ENCODE measurements at regions not wholly inside any gene's neighbourhood (a gene's known extent, or its start where the extent isn't known, plus 50 kb on each side); places are given as distances from the start of the nearest gene placed in this dataset.
A peak's percentile ranks its signal among the peaks of the same experiment; 100 is the strongest.

DNA sequence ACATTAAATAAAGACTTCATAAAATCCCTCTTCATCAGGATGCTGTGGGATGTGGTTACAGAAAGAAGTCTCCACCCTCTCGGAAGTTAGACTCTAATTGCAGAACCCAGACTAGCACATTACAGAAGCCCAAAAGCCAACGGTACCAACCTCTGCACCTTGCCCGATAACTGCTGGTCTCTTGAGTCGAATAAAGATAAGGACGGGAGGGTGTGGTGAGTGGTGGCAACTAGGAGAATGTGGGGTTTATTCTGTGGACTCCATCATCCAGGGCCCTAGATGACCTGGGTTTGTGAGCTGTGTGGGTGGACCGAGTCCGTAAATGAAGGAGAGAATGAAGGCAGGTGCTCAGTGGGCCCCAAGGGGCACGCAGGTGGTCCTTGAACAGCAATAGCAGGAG, 462.8 kb upstream of the ID2 start:
- no peak for ATAC-seq
- no peak for DNase-seq (ENCODE audit: low spot score)
- intact Hi-C loops (cut with DNase I) = no loop called here

DNA sequence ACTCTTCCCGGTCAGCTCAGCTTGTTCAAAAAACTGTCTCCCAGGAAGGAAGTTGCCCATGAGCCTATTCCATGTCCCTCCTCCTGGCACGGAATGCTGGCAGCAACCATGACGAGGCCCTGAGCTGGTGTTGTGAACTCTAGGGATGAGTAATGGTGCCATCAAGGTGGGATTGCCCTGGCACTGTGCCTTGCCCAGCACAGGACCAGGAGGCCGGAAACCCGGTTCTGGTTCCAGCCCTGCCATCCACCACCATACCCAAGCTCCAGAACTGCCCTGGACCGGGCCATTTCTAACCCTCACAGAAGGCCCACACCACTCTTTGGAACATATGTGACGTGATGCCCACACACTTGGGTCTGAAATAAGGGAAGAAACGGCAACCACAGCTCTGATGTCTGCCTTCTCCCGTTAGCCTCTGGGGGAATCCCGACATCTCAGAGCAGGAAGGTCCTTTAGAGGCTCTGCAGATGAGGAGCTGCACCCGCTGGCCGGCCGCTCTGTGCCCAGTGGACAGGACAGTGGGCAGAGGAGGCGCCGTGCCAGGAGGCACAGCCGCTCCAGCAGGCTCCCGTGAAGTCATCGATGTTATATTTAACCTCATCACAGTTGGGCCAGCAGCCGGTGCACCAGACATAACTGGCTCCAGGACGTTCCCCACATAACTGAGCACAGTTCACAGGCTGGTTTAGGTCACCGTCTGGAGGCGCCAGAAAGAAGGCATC, 462.1 kb upstream of the ID2 start:
- ATAC-seq (no peak), DNase-seq (ENCODE audit: low spot score) (no peak)
- intact Hi-C loops (cut with DNase I) = no loop called here

DNA sequence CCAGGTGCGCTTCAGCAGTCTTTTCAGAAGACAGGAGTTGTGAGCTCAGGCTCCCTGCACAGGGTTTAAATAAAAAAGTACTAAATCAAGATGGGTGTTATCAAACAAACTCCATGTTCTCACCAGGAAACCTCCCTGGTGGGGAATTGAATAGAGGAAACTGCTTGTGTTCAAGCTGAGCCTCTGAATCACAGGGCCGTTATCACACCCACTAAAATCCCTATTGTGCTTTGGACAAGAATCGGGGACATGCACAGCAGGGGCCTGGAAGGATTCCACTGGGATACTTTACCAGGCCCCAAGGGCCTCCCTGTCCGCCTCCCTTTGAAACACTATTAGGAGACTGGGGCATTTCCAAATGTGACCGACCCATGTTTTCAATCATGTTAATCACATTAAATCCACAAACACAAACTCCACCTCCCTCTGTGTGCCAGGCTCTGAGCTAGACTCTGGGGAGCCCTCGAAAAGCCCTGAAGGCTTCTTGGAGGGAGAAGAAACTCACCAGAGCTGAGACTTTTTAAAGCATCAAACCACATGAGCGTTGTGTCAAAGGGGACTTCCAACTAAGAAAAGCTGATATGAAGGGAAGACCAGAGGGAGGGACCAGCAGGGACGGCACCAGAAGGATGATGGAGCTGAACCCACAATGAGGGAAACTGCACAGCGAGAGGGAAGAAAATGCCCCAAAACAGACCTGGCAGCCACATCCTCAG, 458.7 kb upstream of the ID2 start:
- intact Hi-C loops (cut with DNase I) = no loop called here
- ATAC-seq (no peak), DNase-seq (ENCODE audit: low spot score) (no peak)

- intact Hi-C loops (cut with DNase I) = no loop called here
- ATAC-seq = no peak
These were observed 458.0 kb upstream of the ID2 start for GRCh38 chr2:8223695-8224346.

DNA sequence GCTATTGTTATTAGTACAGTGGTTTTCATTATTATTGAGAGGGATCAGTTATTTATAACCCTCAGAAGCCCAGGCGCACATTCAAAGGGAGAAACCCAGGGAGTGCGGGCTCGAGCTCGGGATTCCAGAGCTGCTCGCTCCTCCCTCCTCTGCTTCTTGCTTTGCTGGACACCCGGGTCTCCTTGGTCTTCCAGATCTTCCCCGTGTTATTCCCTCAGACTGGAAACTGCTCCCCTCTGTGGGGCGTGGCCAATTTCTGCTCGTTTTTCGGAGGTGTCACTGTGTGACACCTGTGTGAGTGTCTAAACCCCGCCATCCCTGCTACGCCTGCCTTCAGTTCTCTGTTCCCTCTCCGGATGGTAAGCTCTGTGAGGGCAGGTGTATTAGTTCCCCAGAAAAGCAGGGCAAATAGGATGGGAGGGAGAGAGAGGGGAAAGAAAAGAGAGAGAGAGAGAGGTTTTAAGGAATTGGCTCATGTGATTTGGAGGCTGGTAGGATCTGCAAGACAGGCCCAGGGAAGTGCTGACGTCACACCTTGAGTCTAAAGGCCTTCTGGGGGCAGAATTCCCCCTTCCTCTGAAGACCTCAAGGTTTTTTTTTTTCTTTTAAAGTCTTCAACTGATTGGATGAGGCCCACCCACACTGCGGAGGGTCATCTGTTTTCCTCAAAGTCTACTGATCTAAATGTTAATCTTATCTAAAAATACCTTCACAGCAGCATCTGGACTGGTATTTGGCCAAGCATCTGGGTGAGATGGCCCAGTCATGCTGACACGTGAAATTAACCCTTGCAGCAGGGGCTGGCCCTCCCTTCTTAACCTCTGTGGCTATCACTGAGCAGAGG, 457.3 kb upstream of the ID2 start:
- no peak for ATAC-seq
- no peak for DNase-seq (ENCODE audit: low spot score)
- intact Hi-C loops (cut with DNase I) = no loop called here

More at GRCh38 chr2:8223695-8224346, 458.0 kb upstream of the ID2 start:
- DNase-seq (ENCODE audit: low spot score) = no peak

- intact Hi-C loops (cut with DNase I) = no loop called here
- ATAC-seq (peak; percentile 74), DNase-seq (ENCODE audit: low spot score) (no peak)
These were observed 456.6 kb upstream of the ID2 start for GRCh38 chr2:8225266-8225665.

DNA sequence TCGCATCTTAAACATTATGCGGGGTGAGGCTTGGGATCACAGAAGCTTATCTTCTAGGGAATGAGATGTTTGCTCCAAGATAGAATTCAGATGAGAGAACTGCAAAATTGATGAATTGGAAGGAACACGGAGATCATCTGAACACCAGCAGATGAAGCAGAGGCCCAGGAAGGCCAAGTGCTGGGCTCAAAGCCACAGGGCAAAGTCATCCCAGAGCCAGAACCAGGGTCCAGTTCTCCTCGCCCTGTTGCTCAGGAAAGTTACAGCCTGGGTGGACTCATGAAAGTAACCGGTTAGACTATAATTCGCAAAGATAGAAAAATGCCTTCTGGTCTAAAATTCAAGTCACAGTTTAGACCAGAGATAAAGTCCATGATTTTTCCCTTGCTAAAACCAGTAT, 456.1 kb upstream of the ID2 start:
- DNase-seq (ENCODE audit: low spot score) (no peak), ATAC-seq (no peak)
- intact Hi-C loops (cut with DNase I) = no loop called here

- peak; percentile 95 for ATAC-seq
- peak; percentile 76 for DNase-seq (ENCODE audit: low spot score)
- intact Hi-C loops (cut with DNase I) = no loop called here
These were observed 452.3 kb upstream of the ID2 start for GRCh38 chr2:8229546-8229986.

GRCh38 chr2:8230466-8230865, 451.4 kb upstream of the ID2 start:
- ATAC-seq (no peak), DNase-seq (ENCODE audit: low spot score) (no peak)
- intact Hi-C loops (cut with DNase I) = no loop called here

DNA sequence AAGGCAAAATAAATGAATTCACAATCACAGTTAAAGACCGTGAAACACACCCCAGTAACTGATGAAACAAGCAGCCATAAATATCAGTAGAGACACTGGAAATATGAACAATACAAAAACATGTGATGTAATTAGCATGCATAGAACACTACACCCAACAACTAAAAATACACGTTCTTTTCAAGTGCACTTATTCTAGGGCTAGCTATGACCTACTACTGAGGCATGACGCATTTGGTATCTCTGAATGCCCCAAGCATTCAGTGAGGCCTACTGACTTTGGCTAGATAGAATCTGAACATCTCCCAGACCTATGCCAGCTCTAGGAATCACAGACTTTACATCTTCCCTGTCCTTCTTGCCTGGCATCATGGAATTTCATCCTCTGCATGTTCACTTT, 450.0 kb upstream of the ID2 start:
- ATAC-seq (no peak), DNase-seq (ENCODE audit: low spot score) (no peak)
- intact Hi-C loops (cut with DNase I) = no loop called here

GRCh38 chr2:8232871-8233270, 449.0 kb upstream of the ID2 start:
- intact Hi-C loops (cut with DNase I) = no loop called here

GRCh38 chr2:8234253-8234652, 447.6 kb upstream of the ID2 start:
- no peak for DNase-seq (ENCODE audit: low spot score)
- ATAC-seq = peak; percentile 43
- intact Hi-C loops (cut with DNase I) = no loop called here

More at GRCh38 chr2:8232871-8233270, 449.0 kb upstream of the ID2 start:
- ATAC-seq (no peak), DNase-seq (ENCODE audit: low spot score) (no peak)

GRCh38 chr2:8234757-8235374, 447.0 kb upstream of the ID2 start:
- intact Hi-C loops (cut with DNase I) = no loop called here
- peak; percentile 20 for ATAC-seq

DNA sequence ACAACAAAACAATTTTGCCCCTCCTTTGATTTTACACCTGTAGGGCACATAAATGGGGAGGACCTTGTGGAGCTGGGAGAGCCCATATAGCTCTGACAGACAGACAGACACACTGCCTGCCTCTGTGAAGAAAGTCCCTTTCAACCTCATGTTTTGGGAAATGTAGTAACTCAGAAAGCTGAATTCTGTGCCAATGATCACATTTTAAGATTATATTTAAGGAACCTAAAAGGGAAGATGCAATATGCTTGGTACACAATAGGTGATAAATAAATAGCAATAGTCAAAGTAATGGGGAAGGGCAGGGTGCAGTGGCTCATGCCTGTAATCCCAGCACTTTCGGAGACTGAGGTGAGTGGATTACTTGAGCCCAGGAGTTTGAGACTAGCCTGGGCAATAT, 446.4 kb upstream of the ID2 start:
- ATAC-seq (no peak), DNase-seq (ENCODE audit: low spot score) (no peak)
- intact Hi-C loops (cut with DNase I) = no loop called here

More at GRCh38 chr2:8234757-8235374, 447.0 kb upstream of the ID2 start:
- no peak for DNase-seq (ENCODE audit: low spot score)

- no peak for DNase-seq (ENCODE audit: low spot score)
- no peak for ATAC-seq
- intact Hi-C loops (cut with DNase I) = no loop called here
These were observed 445.5 kb upstream of the ID2 start for GRCh38 chr2:8236391-8236790.

DNA sequence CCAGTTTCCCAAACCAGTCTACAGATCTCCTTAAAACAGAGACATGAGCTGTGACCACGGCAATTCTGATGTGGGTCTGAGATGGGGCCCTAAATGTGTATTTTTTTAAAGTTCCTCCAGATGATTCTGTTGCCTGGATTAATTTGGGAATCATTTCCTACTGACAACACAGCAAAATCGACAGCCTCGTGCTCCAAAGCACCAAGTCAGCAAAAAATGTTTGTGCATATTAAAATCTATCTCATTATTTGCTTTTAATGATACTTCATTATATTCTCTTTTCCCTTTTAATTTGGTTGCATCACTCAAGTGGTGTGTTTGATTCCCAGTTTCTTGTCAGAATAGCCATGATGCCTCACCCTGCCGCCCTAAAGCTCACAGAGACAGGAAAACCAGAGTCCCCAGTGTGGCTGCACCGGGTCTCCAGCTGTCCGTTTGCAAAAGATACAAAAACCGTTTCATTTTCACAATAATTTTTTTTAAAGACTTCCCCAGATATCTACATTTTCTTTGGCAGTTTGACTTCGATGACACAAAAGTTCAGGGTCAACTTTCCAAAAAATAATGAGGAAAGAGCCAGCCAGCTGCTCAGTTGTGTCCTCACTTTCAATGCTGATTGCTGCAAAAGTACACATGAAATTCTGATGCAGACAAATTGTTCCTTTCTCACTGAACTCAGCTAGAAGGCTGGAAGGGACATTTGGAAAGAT, 443.2 kb upstream of the ID2 start:
- ATAC-seq = peak; percentile 59
- intact Hi-C loops (cut with DNase I) = no loop called here
- no peak for DNase-seq (ENCODE audit: low spot score)

- intact Hi-C loops (cut with DNase I) = no loop called here
- no peak for ATAC-seq
- no peak for DNase-seq (ENCODE audit: low spot score)
These were observed 442.2 kb upstream of the ID2 start for GRCh38 chr2:8239531-8240088.

- intact Hi-C loops (cut with DNase I) = no loop called here
- ATAC-seq (no peak), DNase-seq (ENCODE audit: low spot score) (no peak)
These were observed 440.5 kb upstream of the ID2 start for GRCh38 chr2:8241317-8241716.
